Stimulated activated CD4-positive, alpha-beta T cell treated with anti-CD3 and anti-CD28 coated beads, Interleukin-4, amount 100 ng/mL, for 48 hours (primary cell): ENCODE measurements at regions not wholly inside any gene's neighbourhood (a gene's known extent, or its start where the extent isn't known, plus 50 kb on each side); places are given as distances from the start of the nearest gene placed in this dataset.
"Not testable (repeated sequence)": the region's sequence is repeated elsewhere in the genome, so short reads cannot be mapped to it uniquely, and the experiment has no call there.

Experiments
- DNase-seq, 2 donors: peaks; one replicate each; pipeline ENCODE4 v3.0.0-alpha.2; 2020; ENCODE audit warnings: low read depth in 2 of 2

DNA sequence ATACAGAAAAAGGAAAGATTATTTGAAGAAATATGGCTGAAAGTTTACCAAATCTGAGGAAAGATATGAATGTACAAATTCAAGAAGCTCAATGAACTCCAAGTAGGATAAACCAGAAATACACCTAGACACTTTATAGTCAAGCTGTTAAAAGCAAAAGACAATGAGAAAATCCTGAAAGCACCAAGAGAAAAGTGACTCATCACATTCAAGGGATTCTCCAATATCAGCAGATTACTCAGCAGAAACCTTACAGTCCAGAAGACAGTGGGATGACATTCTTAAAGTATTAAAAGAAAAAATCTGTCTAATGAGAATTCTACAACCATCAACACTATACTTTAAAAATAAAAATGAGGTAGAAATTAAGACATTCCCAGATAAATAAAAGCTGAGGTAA, 223.8 kb upstream of the ZCCHC13 start:
- no peak for DNase-seq

DNA sequence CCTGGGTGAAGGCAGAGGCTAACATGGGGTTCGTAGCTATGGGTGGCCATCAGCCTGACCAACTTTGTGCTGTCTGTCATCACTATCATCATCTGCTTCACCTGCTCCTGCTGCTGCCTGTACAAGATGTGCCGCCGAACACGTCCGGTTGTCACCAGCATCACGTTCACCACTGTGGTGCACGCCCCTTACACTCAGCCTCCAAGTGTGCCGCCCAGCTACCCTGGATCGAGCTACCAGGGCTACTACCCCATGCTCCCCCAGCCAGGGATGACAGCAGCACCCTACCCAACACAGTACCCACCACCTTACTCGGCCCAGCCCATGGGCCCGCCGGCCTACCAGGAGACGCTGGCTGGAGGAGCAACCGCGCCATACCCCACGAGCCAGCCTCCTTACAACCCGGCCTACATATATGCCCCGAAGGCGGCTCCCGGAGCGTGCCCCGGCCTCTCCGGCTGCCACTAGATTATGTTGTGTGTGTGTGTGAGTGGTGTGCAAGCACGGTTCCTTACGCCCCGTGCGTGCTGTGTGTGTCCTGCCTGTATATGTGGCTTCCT, 213.4 kb upstream of the XIST start:
- DNase-seq: no peak

DNA sequence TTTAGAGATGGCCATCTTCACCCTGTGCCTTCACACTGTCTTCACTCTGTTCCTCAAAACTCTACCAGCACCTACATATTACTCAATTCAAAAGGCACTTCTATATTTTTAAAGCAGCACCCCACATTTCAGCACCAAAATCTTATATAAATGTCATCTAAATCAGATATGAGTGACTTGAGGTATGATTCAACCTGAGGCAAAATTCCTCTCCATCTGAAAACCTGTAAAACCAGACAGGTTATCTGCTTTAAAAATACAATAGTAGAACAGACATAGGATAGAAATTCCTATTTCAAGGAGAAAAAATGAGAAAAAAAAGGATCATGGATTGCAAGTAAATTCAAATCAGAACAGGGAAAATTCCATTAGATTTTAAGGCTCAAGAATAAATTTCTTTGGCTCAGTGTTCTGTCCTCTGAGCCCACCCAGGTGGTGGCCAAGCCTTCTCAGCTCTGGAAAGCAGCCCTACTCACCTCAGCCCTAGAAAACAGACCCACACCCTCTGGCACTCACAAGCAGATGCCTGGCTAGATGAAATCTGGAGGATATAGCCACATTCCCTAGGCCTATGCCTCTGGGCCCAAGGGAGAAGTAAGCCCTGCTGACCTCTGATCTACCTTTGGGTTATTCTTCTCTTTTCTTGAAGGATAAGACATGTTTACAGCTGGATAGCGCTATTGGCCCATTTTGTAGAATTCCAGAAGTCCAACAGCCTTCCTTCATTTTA, 211.1 kb upstream of the XIST start:
- no peak for DNase-seq

DNA sequence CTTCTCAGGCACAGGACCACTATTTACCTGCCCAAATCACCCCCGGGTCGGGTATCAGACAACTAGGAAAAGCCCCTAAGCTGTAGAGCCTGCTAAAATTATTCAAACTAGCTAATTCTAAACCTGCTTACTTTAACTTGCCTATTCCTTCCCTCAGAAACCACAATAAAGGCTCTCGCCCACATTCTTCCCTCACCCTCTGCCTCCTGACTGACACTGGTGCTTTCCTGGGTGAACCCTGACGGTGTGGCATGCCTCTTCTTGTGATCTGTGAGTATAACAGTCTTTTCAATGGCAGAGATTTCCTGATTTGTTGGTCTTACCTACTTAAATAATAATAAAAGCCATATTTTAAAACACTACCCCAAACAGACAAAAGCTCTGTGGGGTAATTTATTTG, 209.4 kb upstream of the XIST start:
- no peak for DNase-seq

DNA sequence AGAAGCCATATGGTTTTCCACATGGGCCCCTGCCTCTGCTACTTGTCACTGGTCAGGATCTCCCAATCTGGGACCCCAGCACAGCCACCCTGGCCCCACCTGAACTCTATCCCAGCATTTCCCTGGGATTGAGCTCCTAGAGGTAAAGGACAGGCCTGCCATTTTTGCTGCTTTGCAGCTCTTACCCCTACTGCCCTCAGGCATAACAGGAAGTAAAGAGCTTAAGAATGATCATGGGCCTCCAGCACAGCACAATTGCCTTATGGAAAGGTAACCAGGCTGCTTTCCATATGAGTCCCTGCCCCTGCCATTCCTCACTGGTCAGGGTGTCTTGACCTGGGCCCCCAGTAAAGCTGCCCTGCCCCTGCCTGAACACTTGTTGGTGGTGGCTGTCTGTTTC, 196.6 kb upstream of the XIST start:
- DNase-seq: no peak

DNA sequence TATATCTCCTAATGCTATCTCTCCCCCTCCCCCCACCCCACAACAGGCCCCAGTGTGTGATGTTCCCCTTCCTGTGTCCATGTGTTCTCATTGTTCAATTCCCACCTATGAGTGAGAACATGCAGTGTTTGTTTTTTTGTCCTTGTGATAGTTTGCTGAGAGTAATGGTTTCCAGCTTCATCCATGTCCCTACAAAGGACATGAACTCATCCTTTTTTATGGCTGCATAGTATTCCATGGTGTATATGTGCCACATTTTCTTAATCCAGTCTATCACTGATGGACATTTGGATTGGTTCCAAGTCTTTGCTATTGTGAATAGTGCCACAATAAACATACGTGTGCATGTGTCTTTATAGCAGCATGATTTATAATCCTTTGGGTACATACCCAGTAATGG, 181.6 kb upstream of the XIST start:
- not testable (repeated sequence) for DNase-seq

DNA sequence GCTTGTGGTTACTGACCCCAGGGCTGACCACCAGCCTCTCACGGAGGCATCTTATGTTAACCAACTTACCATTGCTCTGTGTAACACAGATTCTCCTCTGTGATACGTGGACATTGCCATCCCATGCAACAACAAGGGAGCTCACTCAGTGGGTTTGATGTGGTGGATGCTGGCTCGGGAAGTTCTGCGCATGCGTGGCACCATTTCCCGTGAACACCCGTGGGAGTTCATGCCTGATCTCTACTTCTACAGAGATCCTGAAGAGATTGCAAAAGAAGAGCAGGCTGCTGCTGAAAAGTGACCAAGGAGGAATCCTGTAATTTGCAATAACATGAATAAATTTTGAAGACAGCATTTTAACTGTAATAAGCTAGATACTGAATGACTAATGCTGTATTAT, 179.0 kb upstream of the XIST start:
- not testable (repeated sequence) for DNase-seq

DNA sequence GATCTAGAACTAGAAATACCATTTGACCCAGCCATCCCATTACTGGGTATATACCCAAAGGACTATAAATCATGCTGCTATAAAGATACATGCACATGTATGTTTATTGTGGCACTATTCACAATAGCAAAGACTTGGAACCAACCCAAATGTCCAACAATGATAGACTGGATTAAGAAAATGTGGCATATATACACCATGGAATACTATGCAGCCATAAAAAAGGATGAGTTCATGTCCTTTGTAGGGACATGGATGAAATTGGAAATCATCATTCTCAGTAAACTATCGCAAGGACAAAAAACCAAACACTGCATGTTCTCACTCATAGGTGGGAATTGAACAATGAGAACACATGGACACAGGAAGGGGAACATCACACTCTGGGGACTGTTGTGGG, 178.3 kb upstream of the XIST start:
- DNase-seq: not testable (repeated sequence)

DNA sequence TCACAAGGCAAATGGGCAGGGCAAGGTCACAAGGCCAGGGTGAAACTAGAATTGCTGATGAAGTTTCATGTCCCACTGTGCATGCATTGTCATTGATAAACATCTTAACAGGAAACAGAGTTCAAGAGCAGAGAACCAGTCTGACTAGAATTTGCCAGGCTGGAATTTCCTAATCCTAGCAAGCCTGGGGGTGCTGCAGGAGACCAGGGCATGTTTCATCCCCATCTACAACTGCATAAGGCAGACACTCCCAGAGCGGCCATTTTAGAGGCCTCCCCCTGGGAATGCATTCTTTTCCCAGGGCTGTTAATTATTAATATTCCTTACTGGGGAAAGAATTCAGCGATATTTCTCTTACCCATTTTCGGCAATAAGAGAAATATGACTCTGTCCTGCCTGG, 172.6 kb upstream of the XIST start:
- DNase-seq: not testable (repeated sequence)

DNA sequence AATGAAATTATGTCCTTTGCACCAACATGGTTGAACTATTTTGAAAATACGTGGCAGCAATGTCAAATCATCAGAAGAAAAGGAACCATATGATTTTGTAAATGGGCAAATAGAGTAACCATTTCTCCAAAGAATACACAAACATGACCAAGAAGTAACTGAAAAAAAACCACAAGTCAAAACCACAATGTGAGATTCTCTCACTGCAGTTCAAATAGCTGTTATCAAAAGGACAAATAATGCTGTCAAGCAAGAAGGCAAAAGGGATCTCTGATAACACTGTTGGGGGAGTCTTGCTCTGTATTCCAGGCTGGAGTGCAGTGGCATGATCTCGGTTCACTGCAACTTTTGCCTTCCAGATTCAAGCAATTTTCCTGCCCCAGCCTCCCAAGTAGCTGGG, 170.7 kb upstream of the XIST start:
- no peak for DNase-seq

DNA sequence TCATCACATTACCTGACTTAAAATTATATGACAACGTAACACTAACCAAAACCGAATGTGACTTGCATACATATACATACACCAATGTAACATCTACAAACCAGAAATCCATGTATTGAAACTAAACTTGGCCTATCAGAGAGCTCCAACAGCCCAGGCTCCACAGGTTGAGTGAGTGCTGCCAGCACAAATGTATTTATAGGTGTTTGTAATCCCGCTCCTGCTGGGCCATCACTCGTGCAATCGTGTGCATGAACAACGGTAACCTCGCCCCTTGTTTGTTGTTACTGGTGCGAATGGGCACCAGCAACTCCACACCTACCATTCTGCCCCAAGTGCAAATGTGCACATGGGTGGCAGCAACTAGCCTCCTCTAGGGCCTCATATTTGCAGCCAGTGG, 165.7 kb upstream of the XIST start:
- no peak for DNase-seq

DNA sequence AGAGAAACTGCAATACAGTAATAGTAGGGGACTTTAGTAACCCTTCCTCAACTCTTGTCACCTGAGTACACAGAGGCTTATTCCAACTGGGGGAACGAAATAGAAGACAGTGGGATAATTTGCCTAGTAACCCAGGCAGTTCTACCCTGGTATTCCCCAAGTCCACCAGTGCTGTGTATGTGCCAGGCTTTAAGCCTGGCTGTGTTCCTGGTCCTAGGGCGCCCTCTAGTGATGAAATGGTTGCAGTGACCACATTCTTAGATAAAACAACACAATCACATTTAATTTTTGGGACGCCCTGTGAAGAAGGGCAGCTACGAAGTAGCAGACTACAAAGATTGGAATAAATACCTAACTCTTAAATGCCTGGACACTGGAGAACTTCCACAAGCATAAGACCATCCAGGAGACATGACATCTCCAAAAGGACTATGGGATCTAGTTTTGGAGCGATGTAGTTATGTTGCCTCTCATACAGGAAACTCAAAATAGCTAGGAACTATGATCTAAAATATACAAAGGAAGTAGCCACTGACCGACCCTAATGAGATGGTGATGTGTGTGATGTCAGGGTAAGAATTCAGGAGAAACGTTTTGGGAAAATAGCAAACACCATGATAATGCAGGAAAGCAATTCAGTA, 163.0 kb upstream of the XIST start:
- DNase-seq: peak; percentile 11 to 36

DNA sequence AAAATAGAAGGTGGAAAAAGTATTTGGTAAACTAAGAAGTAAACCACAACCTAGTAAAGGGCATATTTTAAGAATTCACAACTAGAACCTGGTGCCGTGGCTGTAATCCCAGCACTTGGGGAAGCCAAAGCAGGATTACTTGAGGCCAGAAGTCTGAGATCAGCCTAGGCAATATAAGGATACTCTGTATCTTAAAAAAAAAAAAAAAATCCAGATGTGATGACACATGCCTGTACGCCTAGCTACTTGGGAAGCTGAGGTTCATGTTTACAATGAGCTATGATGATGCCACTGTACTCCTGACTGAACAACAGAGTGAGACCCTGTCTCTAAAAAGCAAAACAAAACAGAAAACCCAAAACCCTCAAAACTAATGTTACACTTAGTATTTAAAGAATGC, 156.5 kb upstream of the XIST start:
- no peak for DNase-seq

DNA sequence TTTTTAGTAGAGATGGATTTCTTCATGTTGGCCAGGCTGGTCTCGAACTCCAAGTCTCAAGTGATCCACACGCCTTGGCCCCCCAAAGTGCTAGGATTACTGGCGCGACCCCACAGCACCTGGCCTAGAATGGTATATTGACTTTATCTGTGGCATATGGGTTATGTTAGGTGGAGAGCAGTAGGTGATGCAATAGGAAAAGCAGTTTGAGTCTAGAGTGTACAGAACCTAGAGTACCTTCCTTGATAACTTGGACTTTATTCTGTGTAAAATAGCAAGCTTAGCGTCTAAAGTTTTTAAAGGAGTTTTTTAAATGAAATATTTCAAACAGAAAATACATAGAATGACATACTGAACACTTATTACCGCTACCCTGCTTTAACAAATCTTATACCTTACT, 139.5 kb upstream of the XIST start:
- DNase-seq: no peak

DNA sequence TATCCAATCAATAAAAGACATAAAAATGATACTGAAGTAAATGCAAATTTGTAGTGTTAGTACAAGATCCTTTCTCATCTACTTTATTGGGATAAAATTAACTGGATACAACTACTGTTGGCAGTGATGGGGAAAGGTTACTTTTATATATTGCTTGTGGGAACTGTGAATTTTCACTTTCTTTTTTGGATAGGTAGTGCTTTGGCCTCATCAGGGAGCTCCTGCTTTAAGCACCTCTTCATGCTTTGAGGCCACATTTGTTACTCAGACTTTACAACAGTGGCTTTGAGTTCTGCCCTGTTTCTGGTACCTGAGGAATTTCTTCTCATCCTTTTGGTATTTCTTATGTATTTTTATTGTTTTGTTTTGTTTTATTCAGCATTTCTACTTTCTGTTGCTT, 134.7 kb upstream of the XIST start:
- DNase-seq: no peak

DNA sequence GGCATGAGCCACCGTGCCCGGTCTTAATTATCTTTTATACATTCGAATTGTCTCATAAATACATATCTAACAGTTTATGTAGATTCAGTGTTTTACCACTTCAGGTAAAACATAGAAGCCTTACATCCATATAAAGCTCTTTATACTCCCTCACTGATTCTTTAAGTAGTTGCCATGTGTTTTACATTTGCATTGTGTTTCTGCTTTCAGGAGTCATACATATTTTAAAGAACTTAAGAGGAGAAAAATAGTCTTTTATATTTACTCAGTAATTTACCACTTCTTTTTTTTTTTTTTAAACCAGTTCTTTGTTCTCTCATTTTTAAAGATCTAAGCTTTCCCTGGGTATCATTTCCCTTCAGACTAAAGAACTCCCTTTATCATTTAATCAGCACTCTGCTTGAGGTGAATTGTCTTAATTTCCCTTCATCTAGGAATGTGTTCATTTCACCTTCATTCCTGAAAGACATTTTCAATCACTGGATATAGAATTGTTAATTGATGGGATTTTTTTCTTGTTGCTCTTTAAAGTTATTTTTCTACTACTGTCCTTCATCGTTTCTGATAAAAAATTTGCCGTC, 127.1 kb upstream of the XIST start:
- DNase-seq: no peak

DNA sequence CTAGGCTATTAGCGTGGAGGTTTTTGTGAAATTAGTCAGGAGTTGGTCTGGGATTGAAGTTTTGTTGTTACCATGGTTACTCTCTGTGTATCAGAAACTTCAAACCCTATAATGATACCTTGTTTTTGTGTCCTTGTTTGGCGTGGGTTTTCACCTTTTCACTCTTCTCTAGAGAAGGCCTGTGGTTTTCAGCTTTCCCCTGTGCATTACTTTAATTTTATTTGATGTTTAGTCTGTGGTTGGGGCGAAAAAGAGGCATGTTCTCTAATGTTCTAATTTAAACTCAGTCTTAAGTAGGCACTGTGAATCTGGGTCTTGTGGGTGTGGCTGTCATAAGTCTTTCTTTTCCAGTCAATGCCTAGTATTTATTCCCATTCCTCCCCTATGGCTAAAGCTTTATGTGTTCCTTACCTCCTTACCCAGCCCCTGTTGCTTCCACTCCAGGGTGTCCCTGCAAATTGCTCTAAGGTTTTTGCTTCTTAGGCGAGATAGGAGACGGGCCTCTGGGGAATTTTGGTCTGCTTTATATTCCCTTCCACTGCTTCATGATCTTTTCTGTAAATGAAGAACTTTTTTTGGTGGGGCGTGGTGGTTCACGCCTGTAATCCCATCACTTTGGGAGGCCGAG, 125.1 kb upstream of the XIST start:
- DNase-seq: no peak

DNA sequence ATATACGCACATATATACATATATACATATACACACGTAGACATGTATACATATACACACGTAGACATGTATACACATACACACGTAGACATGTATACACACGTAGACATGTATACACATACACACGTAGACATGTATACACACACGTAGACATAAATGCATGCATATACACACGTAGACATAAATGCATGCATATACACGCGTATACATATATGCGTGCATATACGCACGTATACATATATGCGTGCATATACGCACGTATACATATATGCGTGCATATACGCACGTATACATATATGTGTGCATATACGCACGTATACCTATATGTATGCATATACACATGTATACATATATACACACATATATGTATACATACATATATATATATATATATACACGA, 114.9 kb upstream of the XIST start:
- DNase-seq: not testable (repeated sequence)

DNA sequence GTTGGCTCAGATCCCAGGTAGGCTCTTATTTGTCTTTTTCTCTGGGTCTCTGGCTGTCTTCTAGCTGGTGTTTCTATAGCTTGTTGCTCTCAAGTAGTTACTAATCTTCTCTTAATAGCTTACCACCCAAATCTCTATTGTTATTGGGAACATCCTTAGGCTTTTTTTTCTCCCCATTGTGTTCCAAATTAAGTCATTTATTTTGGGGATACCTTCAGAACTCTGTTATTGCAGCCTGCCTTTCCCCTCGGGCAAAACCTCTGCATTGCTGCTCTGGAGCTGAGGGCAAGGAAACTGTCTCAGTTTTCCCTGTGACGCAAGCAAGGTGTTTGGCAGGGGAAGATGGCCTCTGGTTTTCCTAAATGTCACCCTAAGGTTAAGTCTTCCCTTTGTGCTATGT, 113.3 kb upstream of the XIST start:
- no peak for DNase-seq

DNA sequence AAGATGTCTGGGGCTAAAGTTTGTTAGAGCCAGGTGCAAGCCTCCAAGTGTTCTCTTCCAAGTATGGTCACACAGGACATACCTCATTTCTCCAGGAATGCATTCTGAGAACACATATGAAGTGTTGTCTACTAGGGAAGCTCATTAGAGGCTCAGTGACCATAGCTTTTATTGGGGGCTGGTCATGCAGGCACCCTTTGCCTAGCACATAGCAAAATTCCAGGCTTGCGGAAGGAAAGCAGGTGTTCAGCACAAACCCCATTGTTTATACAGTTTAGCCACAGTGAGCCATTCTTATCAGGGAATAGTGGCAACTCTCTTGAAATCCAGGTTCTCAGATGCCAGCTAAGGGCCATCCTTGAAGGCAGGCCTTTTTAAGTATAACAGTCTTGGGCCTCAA, 112.1 kb upstream of the XIST start:
- no peak for DNase-seq

DNA sequence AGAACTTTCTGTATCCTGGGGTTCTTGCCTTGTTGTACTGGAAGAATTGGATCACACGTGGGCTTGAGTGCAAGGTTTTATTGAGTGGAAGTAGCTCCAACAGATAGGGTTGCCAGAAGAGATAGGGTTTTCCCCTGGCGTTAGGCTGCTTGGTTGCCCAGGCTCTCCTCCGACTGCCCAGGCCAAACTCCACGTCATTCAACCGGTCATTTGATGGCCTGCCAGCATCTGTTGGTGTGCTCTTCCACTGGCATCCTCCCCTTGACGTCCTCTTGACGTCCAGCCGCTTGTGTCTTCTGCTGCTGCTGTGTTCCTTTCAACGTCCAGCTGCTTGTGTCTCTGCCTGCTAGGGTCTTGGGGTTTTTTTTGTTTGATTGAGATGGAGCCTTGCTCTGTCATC, 111.2 kb upstream of the XIST start:
- no peak for DNase-seq

DNA sequence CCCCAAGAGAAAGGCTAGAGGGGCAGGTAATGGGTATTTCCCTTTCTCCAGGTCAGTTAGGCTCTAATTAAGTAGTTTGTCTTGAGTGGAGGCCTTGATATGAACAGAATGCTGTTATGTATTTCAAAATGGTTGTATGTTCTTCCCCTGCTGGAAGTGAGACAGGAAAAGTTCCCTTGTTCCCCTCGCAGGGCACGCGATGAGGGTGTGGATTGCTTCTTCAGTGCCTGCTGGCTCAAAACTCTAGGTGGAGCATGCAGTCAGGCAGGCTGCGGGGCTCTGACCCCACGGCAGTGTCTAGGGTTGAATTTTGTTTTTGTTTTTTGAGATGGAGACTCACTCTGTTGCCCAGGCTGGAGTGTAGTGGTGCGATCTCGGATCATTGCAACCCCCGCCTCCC, 110.4 kb upstream of the XIST start:
- DNase-seq: no peak

DNA sequence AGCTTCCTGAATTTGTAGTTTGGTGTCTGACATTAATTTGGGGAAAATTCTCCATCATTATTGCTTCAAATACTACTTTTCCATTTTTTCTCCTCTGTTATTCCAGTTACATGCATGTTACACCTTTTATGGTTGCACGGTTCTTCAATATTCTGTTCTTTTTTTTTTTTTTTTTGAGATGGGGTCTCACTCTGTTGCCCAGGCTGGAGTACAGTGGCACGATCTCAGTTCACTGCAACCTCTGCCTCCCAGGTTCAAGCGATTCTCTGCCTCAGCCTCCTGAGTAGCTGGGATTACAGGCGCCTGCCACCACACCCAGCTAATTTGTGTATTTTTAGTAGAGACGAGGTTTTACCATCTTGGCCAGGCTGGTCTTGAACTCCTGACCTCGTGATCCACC, 109.4 kb upstream of the XIST start:
- DNase-seq: not testable (repeated sequence)
